ENCODE measurements at regions not wholly inside any gene's neighbourhood (a gene's known extent, or its start where the extent isn't known, plus 50 kb on each side); places are given as distances from the start of the nearest gene placed in this dataset.
"Not testable (repeated sequence)": the region's sequence is repeated elsewhere in the genome, so short reads cannot be mapped to it uniquely, and the experiment has no call there.

DNA sequence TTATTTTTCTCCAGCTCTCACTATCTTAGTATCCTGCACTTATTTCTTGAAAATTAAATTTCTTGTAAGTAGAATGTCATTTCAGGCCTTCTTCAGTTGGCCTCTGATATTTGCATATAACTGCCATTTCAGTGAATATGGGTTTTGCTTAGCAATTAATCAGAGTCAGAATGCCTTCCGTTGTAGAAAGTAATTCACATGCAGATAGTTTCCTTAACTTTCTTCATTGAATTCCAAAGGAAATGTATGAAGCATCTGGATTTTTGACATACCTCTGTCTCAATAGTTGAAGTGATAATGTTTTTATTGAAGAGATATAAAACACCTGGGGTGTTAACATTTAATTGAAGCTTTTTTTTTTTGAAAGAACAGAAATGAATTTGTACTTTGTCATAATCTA is 914.1 kb upstream of the NXPH2 start:
- no peak for DNase-seq (ENCODE audit: low read depth)

DNA sequence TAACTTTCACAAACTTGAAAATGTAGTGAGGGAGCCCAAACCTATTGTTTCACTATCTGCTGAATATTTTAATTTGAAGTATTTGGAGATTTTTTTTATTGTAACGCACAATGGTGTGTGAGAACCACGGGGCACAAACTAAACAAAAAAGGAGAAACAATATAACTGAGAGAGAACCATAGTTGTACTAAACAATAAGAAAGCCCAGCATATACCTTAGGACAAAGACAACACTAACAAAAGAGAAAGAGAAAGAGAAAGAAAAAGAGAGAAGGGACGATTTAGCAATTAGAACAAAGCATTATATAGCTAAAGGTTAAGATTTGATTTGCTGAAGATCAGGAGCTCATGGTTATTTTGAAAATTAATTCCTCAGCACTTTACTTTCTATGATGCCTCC is 906.0 kb upstream of the NXPH2 start:
- no peak for DNase-seq (ENCODE audit: low read depth)

DNA sequence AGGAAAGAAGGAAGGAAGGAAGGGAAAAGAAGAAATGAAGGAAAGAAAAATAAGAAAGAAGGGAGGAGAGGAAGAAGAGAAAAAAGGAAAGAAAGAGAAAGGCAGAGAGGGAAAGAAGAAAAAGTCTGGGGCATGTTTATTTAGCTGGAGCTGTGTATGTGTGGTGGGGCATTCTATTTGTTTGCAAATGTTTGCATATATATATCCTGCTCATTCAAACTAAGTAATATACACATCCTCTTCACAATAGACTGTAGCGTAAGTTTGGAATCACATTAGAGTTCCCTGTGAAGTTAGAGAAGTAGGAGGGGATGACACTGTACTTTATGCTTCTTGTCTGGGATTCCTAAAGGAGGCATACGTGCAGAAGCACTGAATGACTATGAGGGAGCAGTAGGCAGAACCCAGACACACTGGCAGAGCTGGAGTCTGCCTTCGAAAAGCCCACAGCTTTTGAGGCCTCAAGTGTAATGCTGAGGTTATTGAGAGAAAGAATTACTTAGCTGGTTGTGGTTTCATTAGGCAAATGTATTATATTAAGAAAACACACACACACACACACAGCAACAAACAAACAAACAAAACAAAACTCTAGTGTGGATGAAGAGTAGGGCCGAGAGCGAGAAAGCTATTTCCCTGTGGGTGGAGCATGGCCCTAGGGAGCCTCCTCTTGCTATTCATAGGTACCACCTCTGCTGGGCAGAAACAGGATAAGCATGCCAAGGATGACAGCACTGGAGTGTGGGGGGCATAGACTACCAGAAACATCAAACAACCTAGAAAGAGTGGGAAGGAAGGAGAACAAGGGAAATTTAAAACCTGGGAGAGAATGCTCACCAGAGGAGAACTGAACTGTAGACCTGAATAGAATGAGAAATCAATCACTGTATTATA is 905.1 kb upstream of the NXPH2 start:
- no peak for DNase-seq (ENCODE audit: low read depth)

DNA sequence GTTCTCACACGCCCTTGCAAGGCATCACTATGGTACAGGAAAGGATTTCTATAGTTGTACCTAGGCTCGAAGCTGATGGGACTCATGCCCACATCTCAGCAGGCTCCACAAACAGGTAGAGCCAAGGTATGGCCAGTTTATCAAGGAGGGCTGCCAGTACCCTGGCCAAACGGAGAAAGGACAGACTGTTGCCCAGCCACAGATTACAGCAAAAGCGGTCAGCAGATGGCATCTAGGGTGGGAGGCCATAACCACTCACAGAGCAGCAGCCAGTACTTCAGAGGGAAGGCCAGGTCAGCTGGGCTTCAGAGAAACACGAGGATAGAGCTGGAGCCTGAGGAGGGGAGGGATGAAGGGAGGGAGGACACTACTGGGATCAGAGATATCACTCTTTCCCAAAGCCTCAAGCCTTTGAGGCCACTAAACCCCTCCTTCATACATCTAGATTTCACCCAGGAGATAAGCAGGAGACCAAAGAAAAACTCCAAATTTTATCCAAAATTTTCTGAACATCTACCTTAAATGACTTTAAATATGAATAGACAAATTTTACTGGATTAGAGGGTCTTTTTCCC is 904.2 kb upstream of the NXPH2 start:
- DNase-seq (ENCODE audit: low read depth): no peak

DNA sequence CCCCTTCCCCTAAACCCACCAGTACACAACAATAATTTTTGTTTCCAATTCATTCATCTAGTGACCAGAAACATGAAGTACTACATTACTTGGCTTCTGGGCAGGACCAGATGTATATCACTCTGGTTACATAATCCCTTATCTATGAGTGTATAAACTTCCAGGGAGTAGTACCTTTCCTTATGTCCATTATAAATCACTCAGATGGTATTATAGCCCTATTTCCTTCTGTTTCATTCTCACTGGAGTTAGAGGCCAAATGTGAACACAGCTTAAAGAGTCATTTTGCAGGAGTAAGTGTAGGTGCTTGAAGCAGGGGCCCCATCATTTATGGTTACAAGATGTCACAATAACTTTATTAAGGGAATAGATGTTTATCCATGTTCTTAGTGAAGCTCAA is 894.4 kb upstream of the NXPH2 start:
- DNase-seq (ENCODE audit: low read depth): no peak

DNA sequence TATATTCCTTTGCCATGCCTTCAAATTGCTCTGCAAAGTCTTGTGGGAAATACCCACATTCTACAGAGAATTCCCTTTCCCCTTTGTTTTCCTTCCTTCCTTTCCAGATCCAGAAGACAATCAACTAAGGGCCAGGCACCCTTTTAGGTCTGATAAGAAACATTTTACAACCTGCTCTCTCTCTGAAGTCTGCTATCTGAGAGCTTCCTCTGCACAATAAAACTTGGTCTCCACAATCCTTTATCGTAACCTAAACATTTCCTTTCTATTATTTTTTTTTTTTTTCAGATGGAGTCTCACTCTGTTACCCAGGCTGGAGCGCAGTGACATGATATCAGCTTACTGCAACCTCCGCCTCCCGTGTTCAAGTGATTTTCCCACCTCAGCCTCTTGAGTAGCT is 893.3 kb upstream of the NXPH2 start:
- not testable (repeated sequence) for DNase-seq (ENCODE audit: low read depth)

DNA sequence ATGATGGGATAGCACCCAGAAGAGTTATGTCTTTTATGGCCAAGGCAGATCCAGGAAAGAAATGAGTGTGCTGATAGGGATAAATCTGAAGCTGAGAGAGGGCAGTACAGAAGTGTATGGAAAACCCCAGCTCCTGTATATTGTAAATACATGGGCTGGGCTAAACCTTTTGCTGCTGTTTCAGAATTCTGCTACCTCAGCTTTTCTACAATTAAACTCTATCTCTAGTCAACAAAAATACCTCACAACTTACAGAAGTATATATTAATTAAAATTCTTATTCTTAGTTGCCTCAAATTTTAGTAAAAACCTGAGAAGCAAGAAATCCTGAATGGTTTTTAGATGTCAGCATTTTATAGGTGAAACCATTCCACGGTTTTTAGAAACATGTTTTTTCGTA is 889.5 kb upstream of the NXPH2 start:
- no peak for DNase-seq (ENCODE audit: low read depth)

DNA sequence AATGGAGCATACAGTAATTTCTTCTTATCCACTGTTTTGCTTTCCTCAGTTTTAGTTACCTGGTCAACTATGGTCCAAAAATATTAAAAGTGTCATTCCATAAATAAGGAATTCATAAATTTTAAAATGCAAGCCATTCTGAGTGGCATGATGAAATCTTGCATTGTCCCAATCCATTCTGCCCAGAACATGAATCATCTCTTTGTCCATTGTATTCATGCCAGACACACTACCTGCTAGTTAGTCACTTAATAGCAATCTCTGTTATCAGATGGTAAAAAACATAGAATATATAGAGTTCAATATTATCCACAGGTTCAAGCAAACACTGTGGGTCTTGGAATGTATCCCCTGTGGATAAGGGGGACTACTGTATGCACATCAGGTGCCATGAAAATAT is 872.2 kb upstream of the NXPH2 start:
- DNase-seq (ENCODE audit: low read depth): no peak

DNA sequence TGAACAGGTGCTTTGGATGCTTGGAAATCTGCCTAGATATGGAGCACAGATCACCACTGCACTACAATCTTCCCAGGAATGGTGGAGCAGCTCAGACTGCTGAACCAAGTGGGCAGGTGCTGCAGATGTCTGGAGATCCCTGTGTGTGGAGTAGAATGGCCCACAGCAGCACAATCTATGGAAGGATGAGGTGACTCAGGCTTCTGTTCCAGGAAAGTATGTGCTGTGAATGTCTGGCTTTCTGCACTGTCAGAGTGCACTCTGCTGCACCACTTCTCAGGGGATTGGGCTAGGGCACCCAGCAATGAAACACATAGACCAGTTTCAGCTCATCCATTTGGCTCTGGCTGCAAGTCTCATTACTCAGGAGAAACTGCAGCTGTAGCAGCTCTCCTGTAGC is 865.4 kb upstream of the NXPH2 start:
- DNase-seq (ENCODE audit: low read depth): no peak

DNA sequence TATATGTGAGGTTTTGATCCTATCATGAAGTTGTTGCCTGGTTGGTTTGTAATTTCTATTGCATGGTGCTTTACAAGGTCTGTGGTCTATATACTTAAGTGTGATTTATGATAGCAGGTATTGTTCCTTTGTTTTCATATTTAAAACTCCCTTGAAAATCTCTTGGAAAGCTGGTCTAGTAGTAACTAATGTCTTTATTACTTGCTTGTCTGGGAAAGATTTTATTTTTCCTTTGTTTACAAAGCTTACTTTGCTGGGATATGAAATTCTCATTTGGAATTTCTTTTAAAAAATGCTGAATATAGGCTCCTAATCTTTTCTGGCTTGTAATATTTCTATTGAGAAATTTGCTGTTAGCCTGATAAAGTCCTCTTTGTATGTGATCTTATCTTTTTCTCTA is 862.9 kb upstream of the NXPH2 start:
- no peak for DNase-seq (ENCODE audit: low read depth)

DNA sequence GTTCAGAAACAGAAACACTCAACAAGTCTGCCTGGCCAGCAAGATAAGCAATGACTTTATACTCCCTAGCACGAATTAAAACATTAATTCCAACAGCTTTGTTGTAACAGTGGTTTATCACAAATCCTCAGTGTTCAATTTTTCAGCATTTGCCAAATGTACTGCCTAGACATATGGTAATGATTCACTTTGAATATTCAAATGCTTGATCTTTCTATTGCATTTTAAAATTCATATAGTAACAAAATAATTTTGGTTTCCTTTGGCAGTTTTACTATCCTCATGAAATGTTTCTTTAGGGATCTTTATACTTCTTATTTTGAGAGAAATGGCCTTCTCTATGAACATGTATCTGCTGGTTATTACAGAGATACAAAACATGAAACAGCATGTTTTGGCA is 851.8 kb upstream of the NXPH2 start:
- no peak for DNase-seq (ENCODE audit: low read depth)

DNA sequence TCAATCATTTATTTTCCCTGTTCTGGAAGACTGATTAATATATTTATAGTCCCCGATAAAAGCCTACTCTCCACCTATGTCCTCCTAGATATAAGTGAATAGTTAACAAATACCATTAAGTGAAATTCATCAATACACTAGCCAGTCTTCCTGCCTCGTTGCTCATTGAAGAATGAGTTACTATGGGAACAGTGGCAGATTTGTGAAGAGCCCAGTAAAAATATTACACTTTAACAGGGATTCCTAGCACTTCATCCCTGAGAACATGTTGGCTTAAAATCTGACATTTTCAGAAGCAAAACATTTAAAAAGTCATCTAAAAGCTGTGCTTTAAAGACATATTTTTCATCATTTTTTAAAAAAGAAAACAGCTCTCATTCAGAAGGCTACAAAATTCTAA is 848.7 kb upstream of the NXPH2 start:
- no peak for DNase-seq (ENCODE audit: low read depth)

DNA sequence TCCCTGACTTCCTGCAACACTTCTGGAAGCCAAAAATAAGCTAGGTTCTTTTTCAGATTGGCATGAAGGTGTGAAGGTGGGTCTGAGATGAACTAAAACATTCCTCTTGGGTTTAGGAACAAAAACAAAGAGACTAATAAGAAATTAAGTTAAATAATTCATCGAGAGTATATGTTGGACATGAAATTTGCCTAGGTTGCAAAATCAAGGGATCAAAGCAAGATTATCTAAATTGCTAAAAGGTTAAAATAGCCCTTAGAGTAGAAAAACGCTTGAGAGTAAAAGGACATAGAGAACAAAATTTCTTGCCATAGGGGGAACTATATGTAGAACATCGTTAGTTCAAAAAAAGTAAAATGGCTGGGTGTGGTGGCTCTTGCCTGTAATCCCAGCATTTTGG is 845.9 kb upstream of the NXPH2 start:
- no peak for DNase-seq (ENCODE audit: low read depth)

DNA sequence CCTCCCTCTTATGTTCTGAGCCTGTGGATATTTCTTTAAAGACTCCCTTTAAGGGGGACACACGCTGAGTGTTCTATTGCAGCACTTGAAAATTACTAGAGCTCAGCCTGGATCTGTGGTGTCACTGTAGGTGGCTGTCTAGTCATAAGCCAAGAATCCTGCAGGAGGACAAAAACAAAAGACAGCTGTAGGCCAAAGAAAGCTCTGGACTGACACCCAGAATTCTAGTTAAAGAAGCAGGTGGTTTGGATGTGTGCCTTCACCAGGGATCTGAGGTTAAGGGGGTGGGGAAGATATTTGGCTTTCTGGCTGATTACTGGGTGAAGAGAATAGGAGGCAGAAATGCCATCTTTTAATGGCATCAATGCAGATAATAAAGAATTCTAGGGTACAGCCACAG is 842.5 kb upstream of the NXPH2 start:
- no peak for DNase-seq (ENCODE audit: low read depth)

DNA sequence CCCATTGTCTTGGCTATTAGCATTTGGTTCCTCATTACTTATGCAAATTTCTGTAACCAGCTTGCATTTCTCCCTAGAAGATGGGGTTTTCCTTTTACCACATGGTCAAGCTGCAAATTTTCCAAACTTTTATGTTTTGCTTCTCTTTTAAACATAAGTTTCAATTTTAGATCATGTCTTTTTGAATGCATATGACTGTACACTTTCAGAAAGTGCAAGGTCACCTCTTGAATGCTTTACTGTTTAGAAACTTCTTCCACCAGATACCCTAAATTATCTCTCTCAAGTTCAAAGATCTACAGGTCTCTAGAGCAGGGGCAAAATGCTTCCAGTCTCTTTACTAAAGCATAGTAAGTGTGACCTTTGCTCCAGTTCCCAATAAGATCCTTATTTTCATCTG is 837.6 kb upstream of the NXPH2 start:
- DNase-seq (ENCODE audit: low read depth): no peak

DNA sequence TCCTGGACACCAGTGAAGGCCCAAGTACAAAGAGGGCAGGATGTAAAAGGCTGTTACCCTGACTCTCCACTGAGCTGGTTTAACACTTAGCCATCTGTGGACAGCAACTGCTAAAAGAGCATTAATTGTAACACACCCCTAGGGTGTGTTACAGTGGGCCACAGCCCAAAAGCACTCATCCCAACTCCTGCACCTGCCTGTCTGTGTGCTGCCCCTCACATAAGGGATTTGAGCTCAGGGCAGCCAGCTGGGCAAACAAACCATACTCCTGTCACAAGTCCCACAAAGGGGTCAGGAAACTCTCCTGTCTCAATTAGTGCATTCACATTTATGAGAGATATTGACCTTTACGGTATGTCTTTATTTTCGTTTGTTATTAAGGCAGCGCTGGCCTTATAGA is 833.1 kb upstream of the NXPH2 start:
- no peak for DNase-seq (ENCODE audit: low read depth)

DNA sequence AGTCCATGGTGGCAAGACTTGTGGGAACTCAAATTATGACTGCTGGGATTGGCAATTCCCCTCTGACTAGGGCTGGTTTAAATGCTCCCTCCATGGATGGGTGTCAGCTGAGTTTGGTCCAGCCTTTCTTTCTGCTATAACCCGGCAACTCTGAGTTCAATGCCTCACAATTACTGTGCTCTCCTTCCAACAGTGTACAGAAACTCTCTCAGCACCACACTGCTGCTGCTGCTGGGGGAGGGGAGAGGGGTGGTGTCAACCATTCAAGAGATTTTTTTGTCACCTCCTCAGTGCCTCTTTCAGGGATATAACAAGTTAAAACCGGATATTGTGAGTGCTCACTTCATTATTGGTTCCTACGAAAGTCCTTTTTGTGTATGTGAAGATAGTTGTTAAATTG is 830.3 kb upstream of the NXPH2 start:
- no peak for DNase-seq (ENCODE audit: low read depth)

DNA sequence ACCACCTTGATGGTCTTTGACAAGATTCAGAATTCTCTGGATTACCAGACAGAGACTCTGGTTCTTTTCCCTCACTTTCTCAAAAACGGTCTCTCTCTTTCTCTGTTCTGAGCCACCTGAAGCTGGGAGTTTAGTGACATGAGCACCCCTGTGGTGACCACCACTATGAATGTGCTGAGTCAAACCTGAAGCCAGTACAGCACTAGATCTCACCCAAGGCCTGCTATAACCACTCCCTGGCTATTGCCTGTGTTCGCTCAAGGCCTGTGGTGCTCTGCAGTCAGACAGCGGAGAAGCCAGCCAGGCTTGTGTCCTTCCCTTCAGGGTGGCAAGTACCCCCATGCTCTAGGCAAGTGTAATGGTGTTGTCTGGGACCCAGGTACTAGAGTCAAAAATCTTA is 828.9 kb upstream of the NXPH2 start:
- DNase-seq (ENCODE audit: low read depth): no peak

DNA sequence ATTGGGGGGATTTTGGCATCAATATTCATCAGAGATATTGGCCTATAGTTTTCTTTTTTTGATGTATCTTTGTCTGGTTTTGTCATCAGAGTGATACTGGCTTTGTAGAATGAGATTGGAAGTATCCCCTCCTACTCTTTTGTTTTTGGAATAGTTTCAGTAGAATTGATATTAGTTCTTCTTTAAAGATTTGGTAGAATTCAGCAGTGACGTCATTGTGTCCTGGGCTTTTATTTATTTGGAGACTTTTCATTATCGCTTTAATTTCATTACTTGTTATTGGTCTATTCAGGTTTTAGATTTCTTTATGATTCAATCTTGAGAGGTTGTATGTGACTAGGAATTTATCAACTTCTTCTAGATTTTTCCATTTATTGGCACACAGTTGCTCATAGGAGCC is 825.5 kb upstream of the NXPH2 start:
- DNase-seq (ENCODE audit: low read depth): no peak

DNA sequence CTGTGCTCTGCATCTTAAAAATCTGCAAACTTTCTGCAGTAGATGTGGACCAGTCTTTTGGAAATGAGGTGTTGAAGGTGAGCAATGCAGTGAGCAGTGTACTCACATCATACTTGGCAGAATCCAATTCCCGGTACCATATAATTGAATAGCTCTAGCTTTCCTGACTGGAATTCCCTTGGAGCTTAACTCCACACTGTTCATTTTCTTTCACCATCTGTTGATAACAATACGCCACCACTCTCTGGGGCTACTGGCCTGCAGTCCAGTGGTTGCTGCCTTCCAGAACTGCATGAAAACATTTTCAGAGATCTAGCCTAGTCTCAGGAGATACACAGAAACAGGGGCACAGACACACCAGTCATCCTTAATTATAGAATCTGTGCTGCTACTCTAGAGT is 820.0 kb upstream of the NXPH2 start:
- no peak for DNase-seq (ENCODE audit: low read depth)

DNA sequence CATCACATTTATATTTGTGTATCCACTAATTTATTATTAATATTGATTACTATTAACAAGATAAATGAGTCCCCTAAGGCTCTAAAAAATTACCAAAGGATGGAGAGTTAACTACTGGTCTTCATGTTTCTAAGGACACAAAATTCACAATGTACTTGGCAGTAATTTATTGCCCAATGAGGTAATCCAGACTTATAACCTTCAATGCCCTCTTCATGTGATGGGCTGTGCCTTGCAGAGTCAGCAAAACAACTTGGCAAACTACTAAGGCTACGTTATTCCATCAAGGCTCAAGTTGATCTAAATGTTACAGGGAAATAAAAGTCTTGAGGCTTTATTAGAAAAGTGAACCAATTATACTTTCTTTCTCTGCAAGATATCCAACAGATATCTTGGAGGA is 804.9 kb upstream of the NXPH2 start:
- no peak for DNase-seq (ENCODE audit: low read depth)

DNA sequence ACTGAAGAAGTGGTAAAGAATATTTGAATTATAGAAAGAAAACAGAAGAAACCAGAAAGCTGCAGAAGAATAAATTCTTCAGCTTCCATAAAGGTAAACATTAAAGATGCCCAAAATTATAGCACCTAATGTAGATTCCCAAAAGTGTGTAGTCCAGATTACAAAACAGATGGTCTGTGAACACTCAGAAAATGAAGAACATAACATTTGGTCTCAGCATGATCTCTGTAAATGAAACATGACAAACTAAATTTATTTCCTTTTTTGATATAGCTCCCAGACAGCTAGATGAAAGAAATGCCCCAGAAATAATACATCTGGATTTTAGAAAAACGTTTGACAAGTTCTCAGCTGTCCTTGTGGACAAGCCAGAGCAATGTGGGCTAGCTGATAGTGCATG is 794.2 kb upstream of the NXPH2 start:
- no peak for DNase-seq (ENCODE audit: low read depth)

DNA sequence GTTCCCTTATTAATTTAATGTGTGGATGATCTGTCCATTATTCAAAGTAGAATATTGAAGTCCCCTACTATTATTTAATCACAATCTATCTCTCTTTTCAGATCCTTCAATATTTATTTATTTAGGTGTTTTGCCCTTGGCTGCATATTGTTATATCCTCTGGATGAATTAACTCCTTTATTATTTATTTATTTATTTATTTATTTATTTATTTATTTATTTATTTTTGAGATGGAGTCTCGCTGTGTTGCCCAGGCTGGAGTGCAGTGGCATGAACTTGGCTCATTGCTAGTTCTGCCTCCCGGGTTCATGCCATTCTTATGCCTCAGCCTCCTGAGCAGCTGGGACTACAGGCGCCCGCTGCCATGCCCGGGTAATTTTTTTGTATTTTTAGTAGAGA is 776.6 kb upstream of the NXPH2 start:
- DNase-seq (ENCODE audit: low read depth): no peak

DNA sequence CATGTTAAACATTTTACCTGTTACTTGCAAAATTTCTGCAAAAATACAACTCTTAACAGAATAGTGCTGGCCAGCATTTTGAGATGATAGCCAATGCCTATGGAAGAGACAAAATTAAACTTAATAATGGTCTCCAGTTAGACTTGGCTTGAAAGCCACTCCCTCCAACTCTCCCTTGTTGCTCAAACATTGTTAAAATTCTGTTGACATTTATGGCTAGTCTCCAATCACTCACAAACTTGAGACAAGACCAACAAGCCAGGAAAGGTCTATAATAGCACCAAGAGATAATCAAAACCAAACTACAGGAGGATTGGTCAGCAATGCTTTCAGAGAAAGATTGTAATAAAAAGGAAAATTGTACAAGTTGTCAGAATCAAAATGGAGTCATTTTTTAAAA is 770.7 kb upstream of the NXPH2 start:
- no peak for DNase-seq (ENCODE audit: low read depth)

Data from non-pigmented ciliary epithelial cell (primary cell).